GM21381 (cell line): ENCODE measurements at regions not wholly inside any gene's neighbourhood (a gene's known extent, or its start where the extent isn't known, plus 50 kb on each side); places are given as distances from the start of the nearest gene placed in this dataset.
A peak's percentile ranks its signal among the peaks of the same experiment; 100 is the strongest.
"Not testable (repeated sequence)": the region's sequence is repeated elsewhere in the genome, so short reads cannot be mapped to it uniquely, and the experiment has no call there.

Source experiments
- ATAC-seq: cut with Tn5 transposase; IDR thresholded peaks from one replicate; pipeline ENCODE4 v1.9.1; 2021; ENCODE audit warnings: mild to moderate bottlenecking, moderate library complexity; ENCODE audit not compliant: unreplicated experiment

GRCh38 chr3:194032828-194033435 is 103.0 kb upstream of the HES1 start:
- ATAC-seq = no peak

DNA sequence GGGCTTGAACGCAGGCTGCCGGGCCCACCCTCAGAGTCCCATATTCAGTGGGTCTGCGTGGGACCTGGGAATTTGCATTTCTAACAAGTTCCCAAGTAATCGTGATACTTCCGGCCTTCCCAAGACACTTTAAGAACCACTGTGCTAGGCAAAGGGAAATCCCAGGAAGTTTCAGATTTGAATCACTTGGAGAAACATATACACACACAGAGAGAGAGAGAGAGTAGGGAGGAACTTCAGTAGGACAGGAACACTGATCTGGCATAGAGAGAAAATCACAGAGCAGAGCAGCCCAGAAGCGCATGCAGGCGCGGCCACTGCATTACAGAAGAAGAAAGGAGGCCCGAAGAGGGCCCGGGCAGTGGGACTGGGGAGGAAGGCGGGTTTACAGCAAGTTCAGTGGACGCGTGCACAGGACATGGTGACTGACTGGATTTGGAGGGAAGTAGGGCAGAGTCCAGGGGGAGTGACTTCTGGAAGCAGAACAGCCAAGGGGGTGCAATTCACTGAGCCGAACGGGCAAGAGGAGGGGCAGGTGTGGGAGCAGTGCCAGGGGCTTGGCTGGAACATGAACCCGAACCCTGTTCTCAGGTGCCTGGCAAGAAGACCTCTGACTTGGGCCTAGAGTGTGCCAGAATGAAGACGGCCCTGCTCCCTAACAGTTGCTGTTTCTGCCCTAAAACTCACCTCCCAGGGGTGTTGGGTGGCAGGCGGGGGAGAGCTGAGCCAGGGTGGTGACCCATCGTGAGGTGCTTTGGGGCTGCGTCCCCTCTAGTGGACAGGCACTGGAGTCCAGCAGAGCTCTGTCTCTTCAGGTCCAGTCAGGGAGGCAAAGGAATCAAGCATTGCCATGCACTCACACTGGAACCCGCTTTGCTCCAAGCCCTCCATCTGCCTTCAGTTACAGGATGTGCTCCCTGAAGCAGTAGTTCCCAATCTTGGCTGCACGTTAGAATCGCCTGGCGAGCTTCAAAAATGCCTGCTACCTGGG is 101.3 kb upstream of the HES1 start:
- no peak for ATAC-seq

DNA sequence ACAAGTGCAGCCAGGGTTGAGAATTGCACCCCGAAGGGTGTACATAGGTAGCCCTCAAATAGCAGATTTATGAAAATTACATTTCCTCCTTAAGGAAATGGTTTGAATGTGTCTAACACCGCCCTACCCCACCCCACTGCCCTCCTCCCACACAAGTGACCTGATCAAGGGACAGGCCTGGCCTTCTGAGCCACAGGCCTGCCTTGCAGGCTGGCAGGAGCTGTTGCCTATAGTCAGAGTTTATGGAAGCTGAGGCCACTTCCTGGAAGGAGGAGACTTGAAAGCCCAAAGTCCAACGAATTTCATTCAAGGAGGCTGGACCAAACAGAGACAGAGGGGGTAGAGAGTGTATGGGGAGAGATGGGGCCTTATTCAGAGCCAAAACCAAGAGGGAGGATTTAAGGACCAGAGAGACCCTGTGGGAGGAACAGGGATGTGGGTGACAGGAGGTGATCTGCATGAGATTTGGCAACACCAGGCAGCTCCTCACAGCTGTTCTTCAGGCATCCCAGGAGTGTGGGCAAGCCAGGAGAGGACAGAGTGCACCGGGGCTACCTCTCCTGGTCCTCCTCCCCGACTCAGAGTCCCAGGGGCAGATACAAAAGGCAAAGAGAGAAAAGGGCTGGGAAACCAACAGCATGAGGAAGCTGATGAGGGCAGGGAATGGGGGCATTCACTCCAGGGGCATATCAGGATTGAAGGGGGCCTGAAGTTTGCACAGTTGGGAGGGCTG is 100.4 kb upstream of the HES1 start:
- ATAC-seq = no peak

- no peak for ATAC-seq
Measured at GRCh38 chr3:194036842-194037241, 99.1 kb upstream of the HES1 start.

GRCh38 chr3:194038346-194038745 is 97.6 kb upstream of the HES1 start:
- ATAC-seq = not testable (repeated sequence)

DNA sequence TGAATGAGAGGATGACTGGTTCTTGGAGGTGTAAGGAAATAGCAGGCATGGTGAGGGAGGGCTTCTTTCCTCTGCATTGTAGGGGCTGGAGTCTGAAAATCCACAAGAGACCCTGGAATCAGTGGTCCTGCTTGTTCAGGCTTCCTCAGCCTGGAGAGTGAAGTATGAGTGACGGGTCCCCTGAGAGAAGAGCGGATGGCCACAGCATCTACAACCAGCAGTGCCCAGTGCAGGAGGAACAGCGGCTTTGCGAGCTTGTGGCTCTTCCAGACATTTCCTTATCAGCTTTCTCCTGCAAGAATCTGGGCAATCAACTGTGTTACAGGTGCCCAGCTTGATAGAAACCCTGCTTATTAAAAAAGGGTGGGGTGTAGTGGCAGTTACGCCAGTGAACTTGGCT is 97.0 kb upstream of the HES1 start:
- ATAC-seq = no peak

DNA sequence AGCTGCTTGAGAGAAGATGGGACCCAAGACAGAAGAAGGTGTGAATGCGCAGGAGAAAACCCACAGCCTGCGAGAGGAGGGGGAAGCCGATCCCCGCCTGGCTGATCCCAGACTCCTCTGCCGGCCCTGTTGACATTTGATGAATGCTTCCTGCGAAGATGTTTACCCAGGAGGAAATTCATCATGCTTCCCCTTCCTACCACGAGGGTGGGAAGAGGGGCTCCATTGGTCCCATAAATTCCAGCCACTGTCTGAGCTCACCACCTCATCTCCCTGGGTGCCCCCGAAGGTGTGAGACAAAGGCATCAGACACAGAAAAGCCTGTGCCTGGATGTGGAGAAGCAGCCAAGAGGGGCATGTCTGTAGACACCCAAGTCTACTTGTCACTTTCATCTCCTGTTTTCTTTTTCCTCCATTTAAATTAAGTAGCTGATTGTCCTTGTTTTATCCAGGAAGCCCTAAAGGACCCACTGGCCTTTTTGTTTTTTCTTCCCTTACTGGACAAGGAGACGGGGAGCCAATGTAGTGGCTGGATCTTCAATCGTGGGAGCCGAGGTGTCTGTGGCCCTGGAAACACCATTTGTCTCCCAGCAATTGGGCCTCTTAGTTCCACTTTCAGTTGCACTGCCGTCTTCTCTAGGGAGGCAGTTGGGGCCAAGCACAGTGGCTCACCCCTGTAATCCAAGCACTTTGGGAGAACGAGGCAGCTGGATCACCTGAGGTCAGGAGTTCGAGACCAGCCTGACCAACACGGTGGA is 95.3 kb upstream of the HES1 start:
- ATAC-seq = no peak

DNA sequence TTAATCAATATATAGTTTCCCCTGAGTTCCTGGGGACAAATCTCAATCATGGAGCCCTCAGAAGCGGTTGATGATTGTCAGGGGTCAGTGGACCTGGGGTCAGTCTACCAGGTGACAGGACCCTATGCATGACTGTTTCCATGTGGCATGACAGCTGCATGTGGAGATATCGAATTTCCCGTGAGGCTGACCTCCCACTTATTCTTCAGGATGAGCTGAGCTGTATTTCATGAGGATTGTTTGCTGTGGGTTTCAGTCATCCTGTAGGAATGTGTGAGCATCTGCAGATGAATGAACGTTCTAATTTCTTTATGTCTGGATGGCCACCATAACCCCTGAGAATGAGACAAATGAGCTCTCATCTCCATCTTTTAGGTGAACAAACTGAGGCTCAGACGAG is 93.0 kb upstream of the HES1 start:
- ATAC-seq = no peak

- ATAC-seq = no peak
Measured at GRCh38 chr3:194043516-194043915, 92.4 kb upstream of the HES1 start.

GRCh38 chr3:194045289-194045688 is 90.7 kb upstream of the HES1 start:
- peak; percentile 88 for ATAC-seq

GRCh38 chr3:194045919-194046318 is 90.0 kb upstream of the HES1 start:
- no peak for ATAC-seq

- ATAC-seq = no peak
Measured at GRCh38 chr3:194046531-194046930, 89.4 kb upstream of the HES1 start.

GRCh38 chr3:194046995-194047645 is 88.8 kb upstream of the HES1 start:
- ATAC-seq = no peak

DNA sequence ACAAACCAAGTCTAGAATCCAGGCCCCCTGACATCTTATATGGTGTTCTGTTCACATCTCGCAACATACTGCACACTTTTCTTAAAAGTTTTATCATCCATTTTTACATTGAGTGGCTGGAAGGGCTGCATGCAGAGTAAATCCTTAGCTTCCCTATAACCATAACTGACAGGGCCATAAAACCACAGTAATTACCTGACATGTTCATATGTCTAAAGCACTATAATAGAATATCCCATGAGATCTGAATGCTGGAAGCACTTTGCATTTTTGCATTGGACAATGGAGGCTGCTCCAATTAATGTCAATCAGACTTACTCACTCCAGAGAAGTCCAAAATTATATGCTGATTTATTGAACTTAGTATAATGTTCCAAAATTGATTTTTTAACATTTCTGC is 86.6 kb upstream of the HES1 start:
- no peak for ATAC-seq

GRCh38 chr3:194050782-194051320 is 85.1 kb upstream of the HES1 start:
- ATAC-seq = no peak

DNA sequence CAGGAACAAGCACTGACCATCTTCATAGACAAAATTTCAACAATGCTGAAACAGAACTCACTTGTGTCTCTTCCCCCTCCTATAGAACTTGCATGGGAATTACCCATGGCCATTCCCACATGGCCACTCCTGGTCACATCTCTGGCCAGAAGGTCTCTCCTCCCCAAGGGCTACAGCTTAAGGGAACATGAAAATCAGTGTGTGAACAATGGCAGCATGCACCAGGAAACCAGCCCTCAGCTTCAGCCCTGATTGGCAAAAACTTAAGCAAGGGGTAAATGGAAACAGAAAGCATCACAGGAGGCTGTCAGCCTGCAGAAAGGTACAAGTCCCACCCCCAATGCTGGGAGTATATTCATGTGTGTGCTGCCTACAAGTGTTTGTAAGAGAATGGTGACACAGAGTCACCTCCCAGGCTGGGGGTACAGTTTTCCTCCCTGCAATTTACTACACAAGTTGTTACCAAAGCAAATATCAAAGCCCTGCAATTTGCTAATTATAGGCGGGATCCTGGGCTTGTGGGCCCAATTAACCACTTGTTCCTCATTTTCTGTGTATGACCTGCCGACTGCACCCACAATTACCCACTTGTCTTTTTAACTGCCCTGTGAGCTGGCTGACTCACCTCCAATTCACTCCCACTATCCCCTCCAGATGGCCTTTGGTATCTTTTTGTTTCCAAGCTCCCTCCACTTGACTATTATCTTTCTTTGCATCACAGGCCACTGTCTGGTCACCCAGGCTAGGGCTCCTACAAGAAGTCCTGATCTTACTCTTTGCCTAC is 84.4 kb upstream of the HES1 start:
- ATAC-seq = no peak

- no peak for ATAC-seq
Measured at GRCh38 chr3:194053136-194053535, 82.8 kb upstream of the HES1 start.

- no peak for ATAC-seq
Measured at GRCh38 chr3:194054016-194054415, 81.9 kb upstream of the HES1 start.

DNA sequence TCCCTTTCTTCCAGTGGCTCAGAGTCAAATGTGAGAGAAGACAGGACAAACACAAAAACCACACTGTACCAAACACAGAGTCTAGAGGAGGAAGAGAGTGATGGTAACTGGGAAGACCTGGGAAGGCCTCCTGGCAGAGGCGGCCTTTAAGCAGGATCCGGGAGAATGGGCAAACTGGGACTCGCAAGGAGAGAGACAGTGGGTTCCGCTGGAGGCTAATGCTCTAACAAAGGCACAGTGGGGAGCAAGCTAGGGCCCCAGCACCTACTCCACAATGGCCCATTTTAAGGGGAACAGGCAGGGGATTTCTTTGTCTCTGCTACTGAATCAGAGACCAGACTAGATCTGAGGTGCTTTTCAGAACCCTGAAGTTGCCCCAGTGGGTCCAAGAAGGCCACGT is 81.4 kb upstream of the HES1 start:
- no peak for ATAC-seq
